GM12878 (cell line): ENCODE measurements at regions not wholly inside any gene's neighbourhood (a gene's known extent, or its start where the extent isn't known, plus 50 kb on each side); places are given as distances from the start of the nearest gene placed in this dataset.

Experiments used
- ATAC-seq: fragments of 200-7000 bp; cut with Tn5 transposase; 3 replicates; pipeline ENCODE4 v1.9.1; 2020; ENCODE audit warnings: mild to moderate bottlenecking, moderate library complexity
- BruUV-seq: library from RNA; stranded (reverse); fragments of 400-500 nt; replicated peaks from 2 replicates; lab custom pipeline; 2021; lab: Mats Ljungman, UMichigan
- CTCF ChIA-PET: fragments of 300-600 bp; sonication (Branson Sonifier 250); formaldehyde crosslinking; extraction: SDS; loops from one replicate; lab custom pipeline; 2021; ENCODE audit warnings: inconsistent platforms; lab: Yijun Ruan, JAX
- POLR2A ChIA-PET: fragments of 350-600 bp; formaldehyde crosslinking; extraction: SDS; loops from one replicate; lab custom pipeline; 2021; ENCODE audit warnings: inconsistent platforms; lab: Charles Lee
- RAD21 ChIA-PET: fragments of 300-600 bp; sonication (Branson Sonifier 250); formaldehyde crosslinking; loops from one replicate; lab custom pipeline; 2023; ENCODE audit warnings: antibody characterized with exemption; ENCODE audit not compliant: unreplicated experiment; lab: Charles Lee
- SMC1A ChIA-PET: fragments of 300-600 bp; sonication (Branson Sonifier 250); formaldehyde crosslinking; loops from one replicate; lab custom pipeline; 2023; ENCODE audit not compliant: unreplicated experiment, uncharacterized antibody; lab: Charles Lee
- DNase-seq: peaks from one replicate; pipeline ENCODE4 v3.0.0-alpha.2; 2011; ENCODE audit warnings: low read depth, low spot score
- FAIRE-seq: peaks from 3 replicates; lab custom pipeline; 2011; peaks lifted over from hg19 to GRCh38; lab: Jason Lieb, UNC
- H2AFZ ChIP-seq: 2 replicates; pipeline ENCODE4 v1.6.0; 2011; ENCODE audit warnings: low read depth, low read length, control low read depth; ENCODE audit not compliant: control insufficient read depth
- H3K27ac ChIP-seq: 2 replicates; pipeline ENCODE4 v1.5.1; 2011; ENCODE audit warnings: control low read depth; ENCODE audit not compliant: control insufficient read depth, insufficient read depth
- H3K27me3 ChIP-seq, 2 experiments: replicated peaks in 1 of 2; 2 replicates each; pipeline versions ENCODE4 v1.6.0 to v1.6.1; 2011; ENCODE audit warnings: low read length in 1 of 2; ENCODE audit not compliant: control insufficient read depth in 2 of 2, insufficient read depth in 2 of 2
- H3K36me3 ChIP-seq, 2 experiments: 2 replicates each; pipeline ENCODE4 v1.5.1; 2011; ENCODE audit warnings: low read length in 1 of 2; ENCODE audit not compliant: control insufficient read depth in 2 of 2, insufficient read depth in 2 of 2
- H3K4me1 ChIP-seq: 2 replicates; pipeline ENCODE4 v1.6.1; 2011; ENCODE audit warnings: mild to moderate bottlenecking, low read length, moderate library complexity, mixed read lengths; ENCODE audit not compliant: control insufficient read depth, insufficient read depth
- H3K4me2 ChIP-seq: 2 replicates; pipeline ENCODE4 v1.6.0; 2011; ENCODE audit warnings: control low read depth; ENCODE audit not compliant: control insufficient read depth, insufficient read depth
- H3K4me3 ChIP-seq: fragments of 200-600 bp; sonication (generic); 2 replicates; pipeline ENCODE4 v1.5.1; 2016
- H3K79me2 ChIP-seq: 2 replicates; pipeline ENCODE4 v1.6.0; 2011; ENCODE audit warnings: low read length; ENCODE audit not compliant: control insufficient read depth, insufficient read depth
- H3K9ac ChIP-seq: 2 replicates; pipeline ENCODE4 v1.8.0; 2011; ENCODE audit warnings: low read length, control low read depth, mixed read lengths; ENCODE audit not compliant: control insufficient read depth, insufficient read depth
- H3K9me3 ChIP-seq: replicated peaks from 3 replicates; pipeline ENCODE4 v1.5.1; 2011; ENCODE audit warnings: mild to moderate bottlenecking, low read length; ENCODE audit not compliant: control insufficient read depth, insufficient read depth
- H4K20me1 ChIP-seq: 2 replicates; pipeline ENCODE4 v1.6.0; 2011; ENCODE audit not compliant: control insufficient read depth, insufficient read depth
- CREB1 ChIP-seq: IDR thresholded peaks from 2 replicates; pipeline ENCODE4 v1.6.1; 2012; ENCODE audit warnings: low read depth, mild to moderate bottlenecking, inconsistent platforms
- MTA2 ChIP-seq: fragments of 450-650 bp; IDR thresholded peaks from 2 replicates; pipeline ENCODE4 v1.6.1; 2016; ENCODE audit warnings: low read depth, mild to moderate bottlenecking, moderate library complexity
- NFXL1 ChIP-seq: fragments of 450-650 bp; IDR thresholded peaks from 2 replicates; pipeline ENCODE4 v1.6.1; 2017; ENCODE audit warnings: antibody characterized with exemption, mild to moderate bottlenecking, borderline replicate concordance
- POLR2A ChIP-seq: IDR thresholded peaks from 2 replicates; pipeline ENCODE4 v1.6.1; 2011; ENCODE audit warnings: low read depth, mild to moderate bottlenecking, low read length
- SPI1 ChIP-seq: IDR thresholded peaks from 2 replicates; pipeline ENCODE4 v1.6.1; 2011; ENCODE audit warnings: low read depth, mild to moderate bottlenecking, low read length, moderate library complexity, borderline replicate concordance; ENCODE audit not compliant: insufficient read depth
- SRF ChIP-seq, 2 experiments: IDR thresholded peaks; 2 replicates each; pipeline ENCODE4 v1.6.1; 2011; ENCODE audit warnings: low read depth in 2 of 2, low read length in 2 of 2, mild to moderate bottlenecking in 1 of 2, moderate library complexity in 1 of 2
- ZBED1 ChIP-seq: IDR thresholded peaks from 2 replicates; pipeline ENCODE4 v1.6.1; 2016; ENCODE audit warnings: borderline replicate concordance
- ZNF24 ChIP-seq: fragments of 450-650 bp; IDR thresholded peaks from 2 replicates; pipeline ENCODE4 v1.6.1; 2017; ENCODE audit warnings: antibody characterized with exemption, mild to moderate bottlenecking
- ZNF622 ChIP-seq: fragments of 450-650 bp; IDR thresholded peaks from 2 replicates; pipeline ENCODE4 v1.6.1; 2017; ENCODE audit warnings: mild to moderate bottlenecking, inconsistent platforms
- WGBS: methylation state at CpG from one replicate; pipeline ENCODE4 v1.1.6; 2016; ENCODE audit warnings: low lambda C conversion rate; ENCODE audit not compliant: insufficient replicate concordance, insufficient coverage; ENCODE audit errors: missing lambda C conversion rate; 5-methylcytosine and 5-hydroxymethylcytosine counted together
- in situ Hi-C: fragments of 300-500 bp; cut with MboI; formaldehyde crosslinking; loops from 9 replicates; pipeline ENCODE4 v1.14.3; 2018; ENCODE audit warnings: mixed read lengths
- intact Hi-C: fragments of 100-400 bp; cut with micrococcal nuclease; formaldehyde crosslinking; loops from one replicate; pipeline ENCODE4 v1.14.2; 2022; ENCODE audit not compliant: unreplicated experiment
- TF ChIP-seq, protein P1 (sequence below): fragments of 450-650 bp; IDR thresholded peaks from 2 replicates; pipeline ENCODE4 v1.6.1; 2016; ENCODE audit warnings: mild to moderate bottlenecking, moderate library complexity, borderline replicate concordance
- TF ChIP-seq, protein P2 (sequence below): IDR thresholded peaks from 2 replicates; pipeline ENCODE4 v1.6.1; 2011; ENCODE audit warnings: low read depth, low read length, improper control_type of control experiment, borderline replicate concordance

DNA sequence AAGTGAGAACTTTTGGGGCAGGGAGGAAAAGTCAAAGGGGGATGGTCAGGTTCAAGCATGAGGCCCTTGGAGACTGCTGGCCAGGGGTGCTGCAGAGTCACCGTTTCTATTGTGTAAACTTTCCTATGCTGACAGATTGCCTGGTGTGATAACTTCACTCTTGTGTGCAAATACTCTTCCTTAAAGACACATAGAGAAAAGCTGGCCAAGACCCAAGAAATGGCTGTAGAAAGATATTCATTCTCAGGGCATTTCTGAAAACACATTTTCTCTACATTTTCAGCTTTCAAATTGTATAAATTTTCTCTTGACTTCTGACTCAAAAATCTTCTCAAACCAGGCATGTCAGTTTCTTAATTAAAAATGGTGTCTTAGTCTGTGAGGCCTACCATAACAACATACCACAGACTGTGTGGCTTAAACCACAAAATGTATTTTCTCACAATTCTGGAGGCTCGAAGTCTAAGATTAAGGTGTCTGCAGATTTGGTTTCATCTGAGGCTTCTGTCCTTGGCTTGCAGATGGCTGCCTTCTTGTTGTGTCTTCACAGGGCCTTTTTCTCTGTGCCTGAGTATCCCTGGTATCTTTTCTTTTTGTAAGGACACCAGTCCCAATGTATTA lies 304.5 kb downstream of the KCNRG start:
- H3K4me2 ChIP-seq: no peak overlapping the region
- DNase-seq (no peak), ATAC-seq (no peak), FAIRE-seq (no peak)
- no peak overlapping the region for H2AFZ ChIP-seq
- H3K27ac ChIP-seq: no peak overlapping the region
- no peaks in the 10 kb centered on the region for H3K9me3 ChIP-seq
- intact Hi-C loops (no loop called here), in situ Hi-C loops (no loop called here)
- no peak for TF ChIP-seq ZNF622
- no peak for TF ChIP-seq CREB1
- no peak for TF ChIP-seq SRF (IDR thresholded peaks at IDR 0.05; ENCODE audit: low read depth in 2 of 2, low read length in 2 of 2)
- TF ChIP-seq ZNF24: no peak
- TF ChIP-seq, protein P1, sequence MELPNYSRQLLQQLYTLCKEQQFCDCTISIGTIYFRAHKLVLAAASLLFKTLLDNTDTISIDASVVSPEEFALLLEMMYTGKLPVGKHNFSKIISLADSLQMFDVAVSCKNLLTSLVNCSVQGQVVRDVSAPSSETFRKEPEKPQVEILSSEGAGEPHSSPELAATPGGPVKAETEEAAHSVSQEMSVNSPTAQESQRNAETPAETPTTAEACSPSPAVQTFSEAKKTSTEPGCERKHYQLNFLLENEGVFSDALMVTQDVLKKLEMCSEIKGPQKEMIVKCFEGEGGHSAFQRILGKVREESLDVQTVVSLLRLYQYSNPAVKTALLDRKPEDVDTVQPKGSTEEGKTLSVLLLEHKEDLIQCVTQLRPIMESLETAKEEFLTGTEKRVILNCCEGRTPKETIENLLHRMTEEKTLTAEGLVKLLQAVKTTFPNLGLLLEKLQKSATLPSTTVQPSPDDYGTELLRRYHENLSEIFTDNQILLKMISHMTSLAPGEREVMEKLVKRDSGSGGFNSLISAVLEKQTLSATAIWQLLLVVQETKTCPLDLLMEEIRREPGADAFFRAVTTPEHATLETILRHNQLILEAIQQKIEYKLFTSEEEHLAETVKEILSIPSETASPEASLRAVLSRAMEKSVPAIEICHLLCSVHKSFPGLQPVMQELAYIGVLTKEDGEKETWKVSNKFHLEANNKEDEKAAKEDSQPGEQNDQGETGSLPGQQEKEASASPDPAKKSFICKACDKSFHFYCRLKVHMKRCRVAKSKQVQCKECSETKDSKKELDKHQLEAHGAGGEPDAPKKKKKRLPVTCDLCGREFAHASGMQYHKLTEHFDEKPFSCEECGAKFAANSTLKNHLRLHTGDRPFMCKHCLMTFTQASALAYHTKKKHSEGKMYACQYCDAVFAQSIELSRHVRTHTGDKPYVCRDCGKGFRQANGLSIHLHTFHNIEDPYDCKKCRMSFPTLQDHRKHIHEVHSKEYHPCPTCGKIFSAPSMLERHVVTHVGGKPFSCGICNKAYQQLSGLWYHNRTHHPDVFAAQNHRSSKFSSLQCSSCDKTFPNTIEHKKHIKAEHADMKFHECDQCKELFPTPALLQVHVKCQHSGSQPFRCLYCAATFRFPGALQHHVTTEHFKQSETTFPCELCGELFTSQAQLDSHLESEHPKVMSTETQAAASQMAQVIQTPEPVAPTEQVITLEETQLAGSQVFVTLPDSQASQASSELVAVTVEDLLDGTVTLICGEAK: no peak
- TF ChIP-seq, protein P2, sequence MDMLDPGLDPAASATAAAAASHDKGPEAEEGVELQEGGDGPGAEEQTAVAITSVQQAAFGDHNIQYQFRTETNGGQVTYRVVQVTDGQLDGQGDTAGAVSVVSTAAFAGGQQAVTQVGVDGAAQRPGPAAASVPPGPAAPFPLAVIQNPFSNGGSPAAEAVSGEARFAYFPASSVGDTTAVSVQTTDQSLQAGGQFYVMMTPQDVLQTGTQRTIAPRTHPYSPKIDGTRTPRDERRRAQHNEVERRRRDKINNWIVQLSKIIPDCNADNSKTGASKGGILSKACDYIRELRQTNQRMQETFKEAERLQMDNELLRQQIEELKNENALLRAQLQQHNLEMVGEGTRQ: no peak
- no peak for TF ChIP-seq MTA2
- TF ChIP-seq ZBED1: no peak
- no peak for TF ChIP-seq POLR2A
- no peak for TF ChIP-seq SPI1
- TF ChIP-seq NFXL1: no peak
- CTCF ChIA-PET: interaction anchor here (0.8 kb wide), 1 partner anchor 481 kb away, joined by 3 read pairs; no protein-coding TSS in a partner anchor
- BruUV-seq: no TSS peak
- H3K36me3 ChIP-seq: no peaks in the 10 kb centered on the region
- H4K20me1 ChIP-seq: no peaks in the 10 kb centered on the region
- no peaks in the 10 kb centered on the region for H3K4me1 ChIP-seq
- no peak overlapping the region for H3K9ac ChIP-seq
- H3K79me2 ChIP-seq: no peaks in the 10 kb centered on the region
- WGBS: 21% methylated on average over 2 of the region's 2 CpGs
- H3K27me3 ChIP-seq: peaks cover 0 to 2% of the 10 kb centered on the region in 2 experiments; a peak in 1 of 4 replicates
- POLR2A ChIA-PET: no interaction called here
- SMC1A ChIA-PET: no interaction called here
- no peak overlapping the region for H3K4me3 ChIP-seq
- RAD21 ChIA-PET: no interaction called here
